Astrocyte of the spinal cord (primary cell): ENCODE measurements at regions not wholly inside any gene's neighbourhood (a gene's known extent, or its start where the extent isn't known, plus 50 kb on each side); places are given as distances from the start of the nearest gene placed in this dataset.

ENCODE experiments used
- DNase-seq: peaks from one replicate; pipeline ENCODE4 v3.0.0; 2011; ENCODE audit warnings: low read depth, low spot score
- H3K4me3 ChIP-seq: 2 replicates; pipeline ENCODE4 v1.5.1; 2011; ENCODE audit warnings: low read depth, mild to moderate bottlenecking, low read length, moderate library complexity
- CTCF ChIP-seq: IDR thresholded peaks from 2 replicates; pipeline ENCODE4 v1.5.1; 2012; ENCODE audit warnings: low read depth, mild to moderate bottlenecking, low read length, inconsistent platforms
- in situ Hi-C: cut with HindIII; loops from 2 replicates; pipeline ENCODE4 v1.10.0; 2017; ENCODE audit warnings: low sequenced_read_pairs

- H3K4me3 ChIP-seq, result no peak overlapping the region
- DNase-seq, result no peak
- in situ Hi-C loops, result no loop called here
- no peak for TF ChIP-seq CTCF
These were observed 751.8 kb downstream of the FGF9 start for GRCh38 chr13:22422712-22423111.

GRCh38 chr13:22423261-22423660 is 752.4 kb downstream of the FGF9 start:
- no peak overlapping the region for H3K4me3 ChIP-seq
- no peak for DNase-seq
- in situ Hi-C loops, result no loop called here
- no peak for TF ChIP-seq CTCF

- in situ Hi-C loops, result no loop called here
- no peak for DNase-seq
- H3K4me3 ChIP-seq, result no peak overlapping the region
- TF ChIP-seq CTCF, result no peak
These were observed 754.2 kb downstream of the FGF9 start for GRCh38 chr13:22425087-22425486.

- DNase-seq, result no peak
- H3K4me3 ChIP-seq, result no peak overlapping the region
- TF ChIP-seq CTCF, result no peak
- in situ Hi-C loops, result no loop called here
These were observed 753.7 kb upstream of the SGCG start for GRCh38 chr13:22427066-22427465.

- no peak for TF ChIP-seq CTCF
- in situ Hi-C loops, result no loop called here
- no peak overlapping the region for H3K4me3 ChIP-seq
- DNase-seq, result no peak
These were observed 753.0 kb upstream of the SGCG start for GRCh38 chr13:22427783-22428182.

GRCh38 chr13:22428188-22428828 is 752.5 kb upstream of the SGCG start:
- in situ Hi-C loops, result no loop called here
- TF ChIP-seq CTCF, result no peak
- DNase-seq, result no peak
- no peak overlapping the region for H3K4me3 ChIP-seq

- no peak overlapping the region for H3K4me3 ChIP-seq
- no peak for DNase-seq
- in situ Hi-C loops, result no loop called here
- no peak for TF ChIP-seq CTCF
These were observed 748.1 kb upstream of the SGCG start for GRCh38 chr13:22432690-22433089.
